Forelimb muscle (tissue), 1 donor: ENCODE measurements at regions not wholly inside any gene's neighbourhood (a gene's known extent, or its start where the extent isn't known, plus 50 kb on each side); places are given as distances from the start of the nearest gene placed in this dataset.

Experiments used
- DNase-seq: peaks from one replicate; pipeline ENCODE4 v3.0.0-alpha.2; 2013; ENCODE audit warnings: low read depth

DNA sequence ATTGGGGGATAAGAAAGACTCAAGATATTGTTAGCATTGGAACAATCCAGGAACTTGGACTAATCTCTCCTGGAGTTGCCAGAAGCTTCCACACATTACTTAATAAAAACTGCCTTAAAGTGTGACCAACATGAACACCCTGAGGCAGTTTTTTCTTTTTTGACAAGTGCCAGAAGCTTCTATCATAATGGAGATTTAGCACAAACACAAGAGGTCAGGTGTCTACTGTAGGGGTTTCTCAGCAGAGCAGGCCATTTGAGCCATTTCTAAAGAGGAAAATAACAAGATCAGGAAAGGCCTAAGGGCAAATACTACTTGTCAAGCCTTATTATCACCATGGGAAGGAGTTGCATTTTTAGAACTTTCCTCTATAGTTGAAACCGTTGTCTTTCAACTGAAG is 361.5 kb downstream of the EPM2A start:
- DNase-seq = no peak

- DNase-seq = no peak
Observed at GRCh38 chr6:145374570-145374969, 360.8 kb downstream of the EPM2A start.

DNA sequence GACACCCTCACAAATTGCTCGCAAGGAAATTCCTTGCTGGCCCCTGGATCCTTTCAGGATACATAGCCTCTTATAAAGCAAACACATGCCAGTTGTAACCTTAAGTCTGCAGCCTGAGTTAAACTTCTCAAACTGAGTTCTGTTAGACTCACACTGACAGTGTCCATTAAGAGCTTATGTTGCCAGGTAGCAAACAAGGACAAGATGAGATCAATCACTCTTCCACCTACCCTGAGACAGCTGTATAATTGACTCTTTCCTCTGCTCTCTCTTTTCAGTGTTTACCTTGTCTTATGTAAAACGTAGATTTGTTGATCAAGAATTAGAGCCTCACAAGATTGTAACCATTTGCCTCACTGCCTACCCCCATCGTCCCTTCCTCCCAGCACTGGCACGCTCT is 359.8 kb downstream of the EPM2A start:
- no peak for DNase-seq

- DNase-seq = no peak
Observed at GRCh38 chr6:145380186-145380585, 355.1 kb downstream of the EPM2A start.

- DNase-seq = peak; percentile 20
Observed at GRCh38 chr6:145381941-145382340, 353.4 kb downstream of the EPM2A start.

- DNase-seq = no peak
Observed at GRCh38 chr6:145383428-145383827, 351.9 kb downstream of the EPM2A start.

- DNase-seq = no peak
Observed at GRCh38 chr6:145384503-145384902, 350.8 kb downstream of the EPM2A start.

DNA sequence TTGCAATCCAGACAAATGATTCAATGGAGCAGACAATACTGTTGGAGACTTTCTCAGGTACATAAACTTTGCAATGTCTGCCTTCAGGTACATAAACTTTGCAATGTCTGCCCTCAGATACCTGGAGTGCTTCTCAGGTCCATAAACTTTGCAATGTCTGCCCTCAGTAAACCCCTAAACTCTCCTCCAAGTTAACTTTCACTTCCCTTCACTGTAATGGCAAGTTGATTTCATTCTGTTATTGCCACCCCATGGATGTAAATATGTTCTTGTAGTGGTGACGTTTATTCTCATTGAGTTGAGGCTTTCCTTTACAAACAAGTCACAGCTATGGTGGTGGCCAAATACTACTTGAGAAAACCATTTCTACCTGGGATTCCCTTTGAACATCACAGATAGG is 338.8 kb downstream of the EPM2A start:
- no peak for DNase-seq

- DNase-seq = no peak
Observed at GRCh38 chr6:145400508-145400907, 334.8 kb downstream of the EPM2A start.

DNA sequence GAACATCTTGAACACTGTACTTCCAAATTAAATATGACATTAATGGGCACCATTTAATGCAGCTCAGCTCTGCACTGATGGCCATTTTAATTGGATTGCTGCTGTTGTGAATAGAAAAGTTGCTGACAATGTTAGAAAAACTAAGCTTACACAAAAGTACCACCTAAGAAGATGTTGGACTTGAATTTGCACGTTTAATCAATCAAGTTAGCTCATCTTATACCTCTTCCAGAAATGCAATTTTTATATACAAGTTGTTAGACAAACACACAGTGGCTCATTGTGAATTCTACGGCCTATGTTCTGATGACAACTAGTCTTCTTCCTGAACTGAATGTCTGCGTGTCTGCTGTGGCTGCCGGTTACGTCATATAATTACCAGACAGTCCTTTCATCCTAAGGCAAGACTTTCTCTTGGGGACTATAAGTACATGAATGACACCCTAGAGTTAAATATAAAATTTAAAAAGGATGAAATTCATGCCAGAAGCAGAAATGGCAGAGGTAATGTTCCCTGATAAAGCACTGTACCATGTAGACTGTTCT is 330.2 kb downstream of the EPM2A start:
- no peak for DNase-seq

DNA sequence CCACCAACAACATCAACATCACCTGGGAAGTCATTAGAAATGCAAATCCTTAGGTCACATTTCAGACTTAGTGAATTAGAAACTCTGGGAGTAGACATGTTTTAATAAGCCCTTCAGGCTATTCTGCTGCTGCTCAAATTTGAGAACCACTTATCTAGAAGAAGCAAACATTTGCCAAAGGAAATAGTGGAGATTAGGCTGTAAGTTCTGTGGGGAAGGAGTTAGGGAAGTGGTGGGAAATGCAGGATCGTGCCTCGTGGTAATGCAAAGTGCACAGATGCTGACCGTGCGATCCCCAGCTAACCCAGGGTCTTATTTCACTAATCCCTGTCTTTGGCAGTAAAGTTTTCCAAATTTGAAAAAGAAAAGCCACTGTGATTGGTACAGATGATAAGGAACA is 328.5 kb downstream of the EPM2A start:
- no peak for DNase-seq

DNA sequence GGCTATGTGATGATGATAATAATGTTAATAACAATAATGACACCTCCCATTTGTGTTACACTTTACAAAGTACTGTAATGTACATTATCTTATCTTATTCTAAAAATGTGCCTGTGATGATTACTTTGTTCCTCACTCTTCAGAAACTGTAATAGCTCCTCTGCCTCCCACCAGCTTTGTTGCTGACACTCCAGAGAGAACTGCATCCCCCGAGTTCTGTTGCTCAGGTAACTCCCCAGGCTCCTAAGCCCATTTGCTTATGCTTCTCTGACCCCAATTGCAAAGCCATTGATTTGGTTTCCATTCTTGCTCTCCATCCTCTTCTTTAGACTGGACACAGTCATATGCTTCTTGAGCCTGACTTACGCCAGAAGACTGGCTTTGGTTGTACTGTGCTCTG is 319.7 kb downstream of the EPM2A start:
- no peak for DNase-seq

- DNase-seq = no peak
Observed at GRCh38 chr6:145420599-145420998, 314.7 kb downstream of the EPM2A start.

- DNase-seq = no peak
Observed at GRCh38 chr6:145423936-145424335, 311.4 kb downstream of the EPM2A start.

DNA sequence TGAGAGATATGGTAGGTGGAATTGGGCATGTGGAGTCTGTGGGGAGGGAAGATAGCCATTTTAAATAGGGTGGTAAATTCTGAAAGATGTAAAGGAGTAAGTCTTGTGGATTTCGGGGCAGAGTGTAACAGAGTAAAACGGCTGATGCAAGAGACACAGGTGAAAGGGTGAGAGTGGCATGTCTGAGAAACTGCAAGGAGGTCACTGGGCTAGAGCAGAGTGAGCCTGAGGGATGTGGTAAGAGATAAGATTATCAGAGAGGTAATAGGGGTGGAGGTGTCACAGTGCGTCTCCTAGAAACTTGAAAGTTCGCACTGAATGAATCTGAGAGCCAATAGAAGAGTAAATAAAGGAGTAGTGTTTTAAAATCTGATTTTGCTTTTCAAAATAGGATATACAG is 308.1 kb downstream of the EPM2A start:
- DNase-seq = no peak

- DNase-seq = no peak
Observed at GRCh38 chr6:145428706-145429105, 306.6 kb downstream of the EPM2A start.

DNA sequence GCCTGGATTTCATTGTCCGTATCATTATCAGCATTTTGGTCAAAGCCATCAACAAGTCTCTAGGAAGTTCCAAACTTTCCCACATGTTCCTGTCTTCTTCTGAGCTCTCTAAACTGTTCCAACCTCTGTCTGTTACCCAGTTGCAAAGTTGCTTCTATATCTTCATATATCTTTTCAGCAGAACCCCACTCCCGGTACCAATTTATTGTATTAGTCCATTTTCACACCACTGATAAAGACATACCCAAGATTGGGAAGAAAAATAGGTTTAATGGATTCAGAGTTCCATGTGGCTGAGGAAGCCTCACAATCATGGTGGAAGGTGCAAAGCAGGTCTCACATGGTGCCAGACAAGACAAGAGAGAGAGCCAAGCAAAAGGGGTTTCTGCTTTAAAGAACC is 293.2 kb downstream of the EPM2A start:
- DNase-seq = no peak

DNA sequence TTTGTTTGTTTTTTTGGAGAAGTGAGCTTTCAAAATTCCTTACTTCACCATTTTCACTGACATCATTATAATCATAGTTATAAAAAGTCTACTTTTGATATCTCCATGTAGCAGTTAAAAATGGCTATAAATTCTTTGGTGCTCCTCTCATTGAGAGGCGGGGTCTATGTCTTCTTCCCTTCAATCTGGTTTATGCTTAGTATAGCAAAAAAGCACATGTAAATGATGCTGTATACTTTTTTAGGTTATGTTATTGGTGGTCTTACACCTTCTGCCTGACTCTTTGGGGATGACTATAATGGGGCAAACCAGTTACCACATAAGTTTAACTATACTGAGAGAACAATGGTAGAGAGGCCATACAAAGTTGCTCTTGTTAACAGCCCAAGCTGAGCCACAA is 289.6 kb downstream of the EPM2A start:
- DNase-seq = no peak

GRCh38 chr6:145451029-145451428 is 284.3 kb downstream of the EPM2A start:
- DNase-seq = no peak

DNA sequence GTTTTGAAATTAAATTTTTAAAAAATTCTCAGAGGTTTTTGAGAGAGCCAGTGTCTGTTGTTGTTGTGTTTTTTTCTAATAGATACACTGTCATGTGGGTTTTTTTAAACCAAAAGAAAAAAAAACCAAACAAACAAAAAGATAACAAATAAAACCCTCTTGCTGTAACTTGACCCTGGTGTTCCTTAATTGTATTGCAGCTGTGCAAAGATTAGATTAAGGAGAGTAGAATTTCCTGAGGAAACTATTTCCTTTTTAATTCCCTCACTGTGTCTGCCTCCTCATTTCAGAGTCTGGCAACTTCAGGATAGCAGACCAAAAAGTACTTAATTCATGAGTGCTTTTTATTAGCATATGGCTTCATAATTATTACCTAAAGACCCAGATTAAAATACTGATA is 281.9 kb downstream of the EPM2A start:
- no peak for DNase-seq

DNA sequence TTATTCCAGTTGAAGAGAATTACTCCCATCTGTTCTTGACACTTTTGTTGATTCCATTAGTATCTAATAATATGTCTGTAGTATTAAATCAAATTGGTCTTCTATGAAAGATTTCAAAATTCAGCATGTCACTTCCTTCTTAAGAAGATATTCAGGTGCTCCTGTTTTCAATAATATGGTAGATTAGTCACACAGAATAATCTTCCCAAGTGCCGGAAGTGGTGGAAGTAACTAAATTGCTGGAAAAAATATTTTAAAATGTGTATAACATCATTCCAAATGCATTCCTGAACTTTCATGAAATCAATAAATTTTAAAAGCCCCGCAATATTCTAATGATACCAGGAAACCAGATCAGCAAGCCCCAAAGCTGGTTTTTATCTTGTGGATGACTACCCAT is 281.3 kb downstream of the EPM2A start:
- no peak for DNase-seq

- no peak for DNase-seq
Observed at GRCh38 chr6:145457556-145457955, 277.8 kb downstream of the EPM2A start.

GRCh38 chr6:145468534-145468933 is 266.8 kb downstream of the EPM2A start:
- DNase-seq = no peak

GRCh38 chr6:145469021-145469420 is 266.3 kb downstream of the EPM2A start:
- no peak for DNase-seq
